ENCODE measurements at regions not wholly inside any gene's neighbourhood (a gene's known extent, or its start where the extent isn't known, plus 50 kb on each side); places are given as distances from the start of the nearest gene placed in this dataset.

DNA sequence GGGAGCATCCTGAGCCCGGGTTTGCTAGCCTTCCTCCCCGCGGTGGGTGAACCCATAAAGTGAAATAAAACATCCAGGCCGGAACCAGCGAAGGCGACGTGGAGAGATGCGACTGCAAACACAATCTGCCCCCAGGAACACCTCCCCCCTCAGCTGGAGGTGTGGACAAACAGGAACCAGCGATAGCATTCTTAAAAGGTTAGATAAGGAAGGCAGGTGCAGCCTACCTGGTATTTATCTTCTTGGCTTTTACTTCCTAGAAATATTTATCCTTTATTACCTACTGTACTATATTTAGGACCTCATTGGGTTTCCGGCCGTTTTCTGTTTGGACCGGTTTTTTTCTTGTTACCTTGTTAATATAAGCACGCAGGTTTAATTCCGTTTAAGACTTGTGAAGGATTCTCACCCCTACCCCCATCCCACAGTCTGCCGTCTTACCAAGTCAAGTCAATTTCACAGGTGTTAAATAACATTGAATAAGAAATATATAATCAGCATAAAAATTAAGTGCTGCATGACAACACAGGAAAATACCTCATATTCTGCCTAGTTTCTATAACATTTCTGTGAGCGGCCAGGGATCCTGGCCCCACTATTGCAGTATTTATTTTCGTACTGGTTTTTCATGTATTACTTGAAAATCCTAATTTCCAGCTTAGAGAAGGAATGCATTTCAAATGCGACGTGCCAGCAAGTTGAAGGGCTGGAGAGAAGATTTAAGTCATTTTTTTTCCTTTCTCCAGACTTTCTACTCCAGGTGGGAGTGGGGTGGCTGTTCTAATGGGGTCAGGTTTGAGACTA lies 224.0 kb upstream of the ID2 start:
- no peak overlapping the region for H3K27ac ChIP-seq
- DNase-seq, result no peak

GRCh38 chr2:8458503-8459459 lies 223.1 kb upstream of the ID2 start:
- H3K4me3 ChIP-seq, result no peak overlapping the region
- peaks cover 0 to 28% (median 0%) of the 10 kb centered on the region in 4 donors for H3K27me3 ChIP-seq
- 58 to 64% methylated on average over 8 to 10 of the region's 10 CpGs for WGBS, 2 donors
- intact Hi-C loops (cut with DNase I), result no loop called here
- H3K4me1 ChIP-seq, result peaks cover 0 to 53% (median 18%) of the 10 kb centered on the region in 3 donors
- no peak overlapping the region for H3K27ac ChIP-seq
- no peaks in the 10 kb centered on the region for H3K9me3 ChIP-seq
- H3K36me3 ChIP-seq, result no peaks in the 10 kb centered on the region
- no peak for DNase-seq
- TF ChIP-seq, protein P1, sequence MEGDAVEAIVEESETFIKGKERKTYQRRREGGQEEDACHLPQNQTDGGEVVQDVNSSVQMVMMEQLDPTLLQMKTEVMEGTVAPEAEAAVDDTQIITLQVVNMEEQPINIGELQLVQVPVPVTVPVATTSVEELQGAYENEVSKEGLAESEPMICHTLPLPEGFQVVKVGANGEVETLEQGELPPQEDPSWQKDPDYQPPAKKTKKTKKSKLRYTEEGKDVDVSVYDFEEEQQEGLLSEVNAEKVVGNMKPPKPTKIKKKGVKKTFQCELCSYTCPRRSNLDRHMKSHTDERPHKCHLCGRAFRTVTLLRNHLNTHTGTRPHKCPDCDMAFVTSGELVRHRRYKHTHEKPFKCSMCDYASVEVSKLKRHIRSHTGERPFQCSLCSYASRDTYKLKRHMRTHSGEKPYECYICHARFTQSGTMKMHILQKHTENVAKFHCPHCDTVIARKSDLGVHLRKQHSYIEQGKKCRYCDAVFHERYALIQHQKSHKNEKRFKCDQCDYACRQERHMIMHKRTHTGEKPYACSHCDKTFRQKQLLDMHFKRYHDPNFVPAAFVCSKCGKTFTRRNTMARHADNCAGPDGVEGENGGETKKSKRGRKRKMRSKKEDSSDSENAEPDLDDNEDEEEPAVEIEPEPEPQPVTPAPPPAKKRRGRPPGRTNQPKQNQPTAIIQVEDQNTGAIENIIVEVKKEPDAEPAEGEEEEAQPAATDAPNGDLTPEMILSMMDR (IDR thresholded peaks at IDR 0.05), result no peak
- no peak for TF ChIP-seq POLR2A (IDR thresholded peaks at IDR 0.05)

More for the DNA sequence above, 224.0 kb upstream of the ID2 start:
- Histone ChIP-seq H3K9me3 (no peaks in the 10 kb centered on the region), H3K27me3 (peaks cover 0 to 24% (median 0%) of the 10 kb centered on the region in 4 donors), H3K4me1 (peaks cover 4 to 62% (median 20%) of the 10 kb centered on the region in 3 donors), H3K4me3 (peak overlapping the region in 2 of 4 donors; percentile 28 to 57), H3K36me3 (no peaks in the 10 kb centered on the region)
- 48 to 67% methylated on average over 19 of the region's 19 CpGs for WGBS, 2 donors
- intact Hi-C loops (cut with DNase I), result no loop called here
- TF ChIP-seq, protein P1 (IDR thresholded peaks at IDR 0.05), result no peak
- no peak for TF ChIP-seq POLR2A (IDR thresholded peaks at IDR 0.05)

DNA sequence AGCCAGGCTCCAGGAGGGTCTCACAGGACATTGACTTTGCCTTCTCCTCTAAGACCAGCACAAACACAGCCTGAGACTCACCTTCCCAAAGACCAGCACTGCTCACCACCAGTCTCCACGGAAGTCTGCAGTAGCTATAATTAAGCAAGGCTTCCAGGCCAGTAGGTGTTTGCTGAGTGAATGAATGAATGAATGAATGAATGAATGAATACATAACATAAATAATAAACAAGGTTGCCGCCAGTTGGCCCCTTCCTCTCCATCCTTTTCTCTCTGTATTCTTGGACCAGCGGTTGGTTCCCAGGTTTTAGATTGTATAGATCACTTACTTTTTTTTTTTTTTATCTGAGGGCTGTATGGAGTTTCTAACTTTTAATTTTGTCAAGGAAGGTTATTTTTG lies 222.4 kb upstream of the ID2 start:
- no peak for DNase-seq
- Histone ChIP-seq H3K9me3 (no peaks in the 10 kb centered on the region), H3K27me3 (peaks cover 0 to 28% (median 0%) of the 10 kb centered on the region in 4 donors), H3K4me1 (peaks cover 0 to 46% (median 17%) of the 10 kb centered on the region in 3 donors), H3K36me3 (no peaks in the 10 kb centered on the region), H3K4me3 (no peak overlapping the region), H3K27ac (no peak overlapping the region)
- intact Hi-C loops (cut with DNase I), result no loop called here
- no peak for TF ChIP-seq POLR2A (IDR thresholded peaks at IDR 0.05)
- TF ChIP-seq, protein P1 (IDR thresholded peaks at IDR 0.05), result no peak
- WGBS, 2 donors, result 98% methylated on average over 3 of the region's 3 CpGs

DNA sequence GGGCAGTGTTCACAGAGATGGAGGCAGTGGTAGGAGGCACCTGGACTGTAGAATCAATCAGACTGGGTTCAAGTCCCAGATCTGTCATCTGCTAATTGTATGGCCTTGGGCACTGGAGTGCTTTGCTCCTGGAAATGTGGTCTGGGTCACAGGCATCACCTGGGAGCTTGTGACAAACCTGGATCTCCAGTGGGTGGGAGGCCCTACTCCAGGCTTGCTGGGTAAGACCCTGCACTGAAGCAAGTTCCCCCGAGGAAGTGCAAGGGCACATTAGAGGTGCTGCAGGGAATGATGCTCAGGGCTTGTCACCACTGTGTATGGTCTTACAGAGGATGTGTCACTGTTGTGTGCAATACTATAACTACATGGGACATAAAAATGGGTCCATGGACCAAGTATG lies 220.5 kb upstream of the ID2 start:
- intact Hi-C loops (cut with DNase I), result no loop called here
- peaks cover 0 to 25% (median 0%) of the 10 kb centered on the region in 4 donors for H3K27me3 ChIP-seq
- peaks cover 0 to 31% (median 17%) of the 10 kb centered on the region in 3 donors for H3K4me1 ChIP-seq
- no peak for TF ChIP-seq POLR2A (IDR thresholded peaks at IDR 0.05)
- TF ChIP-seq, protein P1 (IDR thresholded peaks at IDR 0.05), result no peak
- H3K9me3 ChIP-seq, result no peaks in the 10 kb centered on the region
- DNase-seq, result no peak
- no peaks in the 10 kb centered on the region for H3K36me3 ChIP-seq
- 89 to 100% methylated on average over 1 of the region's 1 CpG for WGBS, 2 donors
- no peak overlapping the region for H3K27ac ChIP-seq
- H3K4me3 ChIP-seq, result no peak overlapping the region
